GM19239 (cell line): ENCODE measurements at regions not wholly inside any gene's neighbourhood (a gene's known extent, or its start where the extent isn't known, plus 50 kb on each side); places are given as distances from the start of the nearest gene placed in this dataset.

ENCODE experiments used
- DNase-seq: peaks from one replicate; pipeline ENCODE4 v3.0.0; 2011; ENCODE audit warnings: low spot score; ENCODE audit not compliant: insufficient read length
- FAIRE-seq: peaks from 2 replicates; lab custom pipeline; 2011; peaks lifted over from hg19 to GRCh38; lab: Jason Lieb, UNC

DNA sequence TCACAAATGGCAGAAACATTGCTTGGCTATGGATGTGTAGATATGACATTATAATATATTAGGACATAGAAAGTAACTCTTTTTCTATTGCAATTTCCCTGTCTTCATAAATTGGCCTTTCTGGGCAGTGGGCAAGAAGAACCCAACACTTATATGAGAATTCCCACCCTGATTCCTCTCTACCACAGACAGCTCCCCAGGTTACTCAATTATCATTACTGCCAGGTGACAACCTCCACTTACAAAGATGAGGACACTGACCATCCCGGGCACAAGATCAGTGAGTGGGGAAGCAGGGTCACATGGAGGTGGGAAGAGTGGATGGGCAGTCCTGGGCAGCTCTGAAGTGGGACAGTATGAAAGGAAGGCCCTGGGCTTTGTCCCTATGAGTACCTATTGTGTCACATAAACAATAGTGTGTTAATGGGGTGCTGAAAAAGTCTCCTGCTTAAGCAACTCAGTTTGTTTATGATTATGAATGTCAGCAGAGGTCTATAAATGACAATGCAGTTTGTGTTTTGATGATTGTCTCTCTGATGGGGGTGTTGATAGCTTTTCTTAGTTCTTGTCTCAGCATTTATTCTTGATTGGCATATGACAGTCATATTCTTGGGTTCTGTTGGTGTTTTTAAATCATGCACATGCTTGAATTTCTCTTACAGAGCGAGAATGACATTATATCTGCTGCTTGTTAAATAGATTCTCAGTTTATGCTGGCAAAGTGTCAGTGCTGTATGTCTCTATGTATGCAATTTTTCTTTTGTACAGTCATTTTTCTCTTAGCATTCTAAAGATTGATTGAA, 99.9 kb downstream of the SLIT2 start:
- no peak for DNase-seq
- no peak for FAIRE-seq

DNA sequence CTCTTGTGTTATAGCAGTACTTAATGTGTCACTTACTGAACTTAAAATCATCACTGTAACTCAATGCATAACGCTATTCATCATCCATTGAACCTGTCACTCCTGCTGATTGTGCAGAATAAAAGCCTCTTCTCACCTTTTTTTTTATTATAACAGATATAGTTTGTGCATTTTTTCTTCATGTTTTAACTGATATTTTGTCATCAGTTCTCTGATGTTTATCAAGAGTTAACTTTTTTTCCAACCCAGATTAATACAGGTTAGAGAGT, 100.4 kb downstream of the SLIT2 start:
- no peak for FAIRE-seq
- no peak for DNase-seq

- no peak for FAIRE-seq
- DNase-seq: no peak
Measured at GRCh38 chr4:20353646-20354045, 101.9 kb downstream of the SLIT2 start.

DNA sequence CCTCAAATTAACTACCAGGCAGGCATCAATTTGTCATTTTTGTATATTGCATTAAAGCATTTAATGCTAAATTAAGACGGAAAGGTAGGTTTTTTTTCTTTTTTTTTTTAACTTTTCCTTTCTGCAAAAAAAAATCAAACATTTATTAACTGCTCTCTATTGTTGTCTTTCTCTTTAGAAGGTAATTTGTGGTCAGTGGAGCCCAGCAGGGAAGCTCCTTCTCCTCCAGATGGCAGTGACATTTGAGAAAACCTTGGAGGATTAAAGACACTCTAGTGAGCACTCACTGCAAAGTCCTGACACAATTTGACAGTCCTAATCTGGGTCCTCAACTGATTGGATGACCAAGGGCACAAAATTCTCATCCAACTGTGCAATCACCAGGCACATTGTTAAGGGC, 102.4 kb downstream of the SLIT2 start:
- DNase-seq (no peak), FAIRE-seq (no peak)

GRCh38 chr4:20356565-20356964, 104.9 kb downstream of the SLIT2 start:
- no peak for DNase-seq
- FAIRE-seq: no peak

- DNase-seq: no peak
- FAIRE-seq: no peak
Measured at GRCh38 chr4:20358110-20358509, 106.4 kb downstream of the SLIT2 start.

- no peak for FAIRE-seq
Measured at GRCh38 chr4:20359692-20360091, 108.0 kb downstream of the SLIT2 start.

GRCh38 chr4:20362148-20362547, 110.4 kb downstream of the SLIT2 start:
- no peak for DNase-seq
- no peak for FAIRE-seq

More at GRCh38 chr4:20359692-20360091, 108.0 kb downstream of the SLIT2 start:
- no peak for DNase-seq

DNA sequence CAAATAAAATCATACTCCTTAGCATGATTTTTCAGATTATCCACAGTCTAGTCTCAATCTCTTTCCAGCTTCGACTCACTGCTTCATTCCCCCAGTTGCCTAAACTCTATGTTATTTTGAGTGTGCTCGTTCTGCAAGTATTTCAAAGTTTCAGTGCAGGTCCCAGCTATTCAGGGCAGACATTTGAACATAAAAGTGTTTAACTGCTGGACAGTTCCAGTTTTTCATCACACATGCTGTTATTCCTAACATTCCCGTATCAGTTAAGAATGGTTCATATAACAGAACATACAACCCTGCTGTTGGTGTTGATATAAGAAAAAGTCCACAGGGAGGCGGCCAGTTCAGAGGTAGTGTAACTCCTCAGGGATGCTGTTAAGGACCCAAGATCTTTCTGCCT, 113.3 kb downstream of the SLIT2 start:
- DNase-seq (no peak), FAIRE-seq (no peak)

DNA sequence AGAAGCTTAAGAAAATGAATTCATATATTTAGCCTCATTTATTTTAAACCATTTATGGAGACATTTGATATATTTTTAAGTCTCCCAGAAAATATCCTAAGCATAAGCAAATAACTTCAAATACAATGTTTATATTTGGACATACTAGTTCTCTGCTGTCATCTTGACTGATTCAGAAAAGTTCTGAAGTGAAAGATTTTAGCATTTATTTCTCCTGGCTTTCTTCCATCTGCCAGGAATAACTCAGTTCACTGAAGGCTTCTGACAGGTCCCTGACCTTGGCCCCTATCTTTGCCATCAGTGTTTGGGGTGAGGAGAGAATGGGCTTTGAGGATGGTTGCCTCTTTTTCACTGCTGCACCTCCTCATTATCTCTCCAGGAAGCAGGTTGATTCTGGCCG, 115.7 kb downstream of the SLIT2 start:
- DNase-seq (no peak), FAIRE-seq (no peak)

GRCh38 chr4:20368926-20369325, 117.2 kb downstream of the SLIT2 start:
- no peak for FAIRE-seq

DNA sequence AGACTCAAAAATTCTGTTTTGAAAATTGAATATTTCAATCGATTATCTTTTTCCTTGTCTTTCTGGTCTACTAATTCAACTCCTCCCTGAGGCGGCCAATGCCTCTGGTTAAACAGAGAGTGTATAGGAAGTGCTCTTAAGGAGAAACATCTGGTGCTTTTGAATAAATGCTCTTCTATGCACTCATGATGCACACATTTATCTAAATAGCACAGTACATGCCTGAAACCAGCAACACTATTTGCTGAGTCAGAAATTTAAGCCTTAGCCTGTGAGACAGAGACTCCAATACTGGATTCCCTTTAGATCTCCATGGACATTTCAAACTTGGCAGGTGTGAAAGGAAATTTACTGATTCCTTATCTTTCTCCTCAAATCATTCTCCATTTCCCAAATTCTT, 118.6 kb downstream of the SLIT2 start:
- DNase-seq (no peak), FAIRE-seq (no peak)

More at GRCh38 chr4:20368926-20369325, 117.2 kb downstream of the SLIT2 start:
- no peak for DNase-seq

DNA sequence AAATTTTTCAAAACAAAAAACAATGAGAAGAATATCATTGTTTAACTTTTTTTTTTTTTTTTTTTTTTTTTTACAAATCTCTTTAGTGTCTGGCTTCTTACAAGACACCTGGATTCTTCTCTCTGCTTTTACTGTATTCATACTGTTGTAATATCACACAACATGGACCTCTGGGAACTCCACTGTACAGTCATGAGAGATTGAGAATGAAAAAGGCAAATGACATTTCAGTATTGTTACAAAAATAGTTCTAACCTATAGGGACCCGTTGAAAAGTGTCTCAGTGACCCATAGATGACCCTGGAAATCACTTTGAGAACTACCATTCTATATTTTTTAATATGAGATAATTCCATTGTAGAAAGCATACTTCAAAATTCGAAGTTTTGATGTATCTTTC, 124.4 kb downstream of the SLIT2 start:
- FAIRE-seq: no peak

GRCh38 chr4:20378181-20378580, 126.5 kb downstream of the SLIT2 start:
- DNase-seq (no peak), FAIRE-seq (no peak)

More for the DNA sequence above, 124.4 kb downstream of the SLIT2 start:
- DNase-seq: no peak

DNA sequence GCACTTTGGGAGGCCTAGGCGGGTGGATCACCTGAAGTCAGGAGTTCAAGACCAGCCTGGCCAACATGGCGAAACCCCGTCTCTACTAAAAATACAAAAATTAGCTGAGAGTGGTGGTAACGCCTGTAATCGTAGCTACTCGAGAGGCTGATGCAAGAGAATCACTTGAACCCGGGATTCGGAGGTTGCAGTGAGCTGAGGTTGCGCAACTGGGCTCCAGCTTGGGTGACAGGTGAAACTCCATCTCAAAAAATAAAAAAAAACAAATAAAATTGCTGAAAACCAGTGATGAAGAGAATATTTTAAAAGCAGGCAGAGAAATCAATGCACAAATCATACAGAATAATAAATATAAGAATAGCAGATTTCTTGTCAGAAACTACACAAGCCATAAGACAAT, 129.3 kb downstream of the SLIT2 start:
- DNase-seq: no peak
- no peak for FAIRE-seq

DNA sequence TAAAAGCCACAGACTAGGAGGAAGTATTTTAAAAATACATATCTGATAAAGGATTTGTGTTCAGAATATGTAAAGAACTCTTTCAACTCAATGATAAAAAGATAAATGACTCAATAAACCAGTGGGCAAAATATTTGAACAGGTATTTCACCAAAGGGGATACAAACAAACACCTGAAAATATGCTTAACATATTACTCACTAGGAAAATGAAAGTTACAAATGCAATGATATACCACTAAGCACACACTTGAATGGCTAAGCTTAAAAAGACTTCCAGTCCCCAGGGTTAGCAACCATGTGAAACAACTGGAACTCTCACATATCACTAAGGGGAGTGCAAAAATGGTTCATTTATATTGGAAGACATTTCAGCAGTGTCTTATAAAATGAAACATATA, 131.6 kb downstream of the SLIT2 start:
- DNase-seq (no peak), FAIRE-seq (no peak)

GRCh38 chr4:20383969-20384368, 132.3 kb downstream of the SLIT2 start:
- FAIRE-seq: no peak
- no peak for DNase-seq

GRCh38 chr4:20384456-20384855, 132.8 kb downstream of the SLIT2 start:
- FAIRE-seq (no peak), DNase-seq (no peak)

GRCh38 chr4:20386001-20386740, 134.5 kb downstream of the SLIT2 start:
- DNase-seq: no peak
- FAIRE-seq: no peak

GRCh38 chr4:20386906-20387305, 135.2 kb downstream of the SLIT2 start:
- DNase-seq: no peak
- FAIRE-seq: no peak

GRCh38 chr4:20391198-20391597, 139.5 kb downstream of the SLIT2 start:
- DNase-seq: no peak
- no peak for FAIRE-seq

GRCh38 chr4:20391912-20392311, 140.2 kb downstream of the SLIT2 start:
- no peak for DNase-seq
- FAIRE-seq: no peak
